HFF-Myc (cell line): ENCODE measurements at regions not wholly inside any gene's neighbourhood (a gene's known extent, or its start where the extent isn't known, plus 50 kb on each side); places are given as distances from the start of the nearest gene placed in this dataset.

ENCODE experiments used
- DNase-seq: peaks from one replicate; pipeline ENCODE4 v3.0.0-alpha.2; 2011; ENCODE audit warnings: low read depth; ENCODE audit errors: extremely low read depth
- H3K4me3 ChIP-seq: replicated peaks from 2 replicates; pipeline ENCODE4 v1.5.1; 2011; ENCODE audit warnings: low read depth, mild to moderate bottlenecking, control low read depth, low read length
- TF ChIP-seq, protein P1 (sequence below): IDR thresholded peaks from 2 replicates; pipeline ENCODE4 v1.5.1; 2012; ENCODE audit warnings: mild to moderate bottlenecking, low read depth, low read length, control low read depth; ENCODE audit errors: missing control alignments

DNA sequence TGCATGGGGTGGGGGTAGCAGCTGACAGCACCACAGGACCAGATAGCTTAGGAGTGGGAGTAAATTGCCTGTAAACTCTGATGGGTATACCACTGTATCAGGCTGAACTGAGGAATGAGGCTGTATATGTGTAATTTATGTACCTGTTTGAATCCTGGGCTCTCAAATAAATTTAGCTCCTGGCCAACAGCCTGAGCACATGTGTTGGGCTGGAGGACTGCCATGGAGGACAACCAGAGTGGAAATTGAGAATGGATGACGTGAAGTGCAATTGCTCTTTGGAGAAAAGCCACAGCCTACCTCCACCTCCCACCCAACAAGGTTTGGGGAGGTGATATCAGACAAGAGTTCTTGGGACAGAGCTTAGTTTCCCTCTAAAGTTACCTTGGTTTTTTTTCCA is 328.6 kb upstream of the PROK2 start:
- no peak for DNase-seq
- TF ChIP-seq, protein P1, sequence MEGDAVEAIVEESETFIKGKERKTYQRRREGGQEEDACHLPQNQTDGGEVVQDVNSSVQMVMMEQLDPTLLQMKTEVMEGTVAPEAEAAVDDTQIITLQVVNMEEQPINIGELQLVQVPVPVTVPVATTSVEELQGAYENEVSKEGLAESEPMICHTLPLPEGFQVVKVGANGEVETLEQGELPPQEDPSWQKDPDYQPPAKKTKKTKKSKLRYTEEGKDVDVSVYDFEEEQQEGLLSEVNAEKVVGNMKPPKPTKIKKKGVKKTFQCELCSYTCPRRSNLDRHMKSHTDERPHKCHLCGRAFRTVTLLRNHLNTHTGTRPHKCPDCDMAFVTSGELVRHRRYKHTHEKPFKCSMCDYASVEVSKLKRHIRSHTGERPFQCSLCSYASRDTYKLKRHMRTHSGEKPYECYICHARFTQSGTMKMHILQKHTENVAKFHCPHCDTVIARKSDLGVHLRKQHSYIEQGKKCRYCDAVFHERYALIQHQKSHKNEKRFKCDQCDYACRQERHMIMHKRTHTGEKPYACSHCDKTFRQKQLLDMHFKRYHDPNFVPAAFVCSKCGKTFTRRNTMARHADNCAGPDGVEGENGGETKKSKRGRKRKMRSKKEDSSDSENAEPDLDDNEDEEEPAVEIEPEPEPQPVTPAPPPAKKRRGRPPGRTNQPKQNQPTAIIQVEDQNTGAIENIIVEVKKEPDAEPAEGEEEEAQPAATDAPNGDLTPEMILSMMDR = no peak

DNA sequence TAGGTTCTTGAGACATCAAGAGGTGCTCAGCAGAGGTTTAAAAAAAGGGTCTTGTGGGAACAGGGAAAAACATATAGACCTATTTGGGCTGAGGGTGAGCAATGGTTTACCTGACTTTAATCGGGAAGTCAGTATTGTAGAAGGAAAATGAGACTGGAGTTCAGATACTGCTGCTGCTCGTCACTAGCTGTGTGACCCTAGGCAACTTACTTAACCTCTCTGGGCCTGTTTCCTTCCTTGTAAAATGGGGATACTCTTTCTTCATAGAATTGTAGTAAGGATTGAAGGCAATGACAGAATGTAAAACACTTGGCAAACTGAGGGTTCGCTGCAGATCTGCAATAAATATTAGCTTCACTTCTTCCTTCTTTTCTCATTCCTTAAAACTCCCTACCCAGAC is 327.5 kb upstream of the PROK2 start:
- DNase-seq = no peak
- H3K4me3 ChIP-seq = no peak overlapping the region
- TF ChIP-seq, protein P1 = no peak

More for the DNA sequence above, 328.6 kb upstream of the PROK2 start:
- H3K4me3 ChIP-seq = no peak overlapping the region

DNA sequence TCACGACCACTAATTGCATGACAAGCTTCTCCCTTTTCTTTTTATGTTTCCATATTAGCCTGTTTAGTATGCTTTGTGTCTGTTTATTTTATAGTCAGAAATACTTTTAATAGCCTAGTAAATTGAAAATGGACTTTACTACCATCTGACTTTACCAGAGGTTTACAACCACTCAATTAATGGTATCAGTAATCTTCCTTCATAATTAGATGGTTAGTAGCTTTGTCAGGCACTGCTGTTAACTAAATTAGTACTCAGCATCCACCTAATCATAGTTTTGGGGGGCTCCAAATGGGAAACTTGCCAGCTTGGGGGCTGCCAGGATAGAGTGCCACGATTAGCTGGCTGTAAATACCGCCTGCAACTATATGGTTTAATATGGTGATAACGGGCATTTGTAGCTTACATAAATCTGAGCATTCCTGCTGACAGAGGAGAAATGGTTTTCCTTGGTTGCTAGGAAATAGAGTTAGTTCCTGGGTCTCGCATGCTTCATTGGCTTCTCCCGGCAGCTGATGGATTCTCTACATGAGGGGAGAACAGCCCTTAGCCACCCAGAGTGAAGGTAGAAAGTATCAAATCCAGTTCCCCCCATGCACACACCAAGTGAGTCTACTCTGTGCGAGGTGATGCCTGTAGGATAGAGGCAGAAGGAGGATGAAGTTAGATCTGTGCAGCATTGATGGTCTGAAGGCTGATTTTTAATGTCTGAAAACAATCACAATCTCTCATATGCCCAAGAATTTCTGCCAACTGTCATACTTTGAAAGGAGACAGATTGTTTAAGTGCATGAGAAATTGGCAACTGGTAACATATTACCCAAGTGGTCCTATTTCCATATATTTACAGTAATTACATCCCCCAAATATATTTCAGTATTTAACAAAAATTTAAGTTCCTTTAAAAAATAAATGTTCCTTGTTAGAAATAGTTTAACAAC is 326.6 kb upstream of the PROK2 start:
- H3K4me3 ChIP-seq = no peak overlapping the region
- TF ChIP-seq, protein P1 = no peak
- DNase-seq = no peak

DNA sequence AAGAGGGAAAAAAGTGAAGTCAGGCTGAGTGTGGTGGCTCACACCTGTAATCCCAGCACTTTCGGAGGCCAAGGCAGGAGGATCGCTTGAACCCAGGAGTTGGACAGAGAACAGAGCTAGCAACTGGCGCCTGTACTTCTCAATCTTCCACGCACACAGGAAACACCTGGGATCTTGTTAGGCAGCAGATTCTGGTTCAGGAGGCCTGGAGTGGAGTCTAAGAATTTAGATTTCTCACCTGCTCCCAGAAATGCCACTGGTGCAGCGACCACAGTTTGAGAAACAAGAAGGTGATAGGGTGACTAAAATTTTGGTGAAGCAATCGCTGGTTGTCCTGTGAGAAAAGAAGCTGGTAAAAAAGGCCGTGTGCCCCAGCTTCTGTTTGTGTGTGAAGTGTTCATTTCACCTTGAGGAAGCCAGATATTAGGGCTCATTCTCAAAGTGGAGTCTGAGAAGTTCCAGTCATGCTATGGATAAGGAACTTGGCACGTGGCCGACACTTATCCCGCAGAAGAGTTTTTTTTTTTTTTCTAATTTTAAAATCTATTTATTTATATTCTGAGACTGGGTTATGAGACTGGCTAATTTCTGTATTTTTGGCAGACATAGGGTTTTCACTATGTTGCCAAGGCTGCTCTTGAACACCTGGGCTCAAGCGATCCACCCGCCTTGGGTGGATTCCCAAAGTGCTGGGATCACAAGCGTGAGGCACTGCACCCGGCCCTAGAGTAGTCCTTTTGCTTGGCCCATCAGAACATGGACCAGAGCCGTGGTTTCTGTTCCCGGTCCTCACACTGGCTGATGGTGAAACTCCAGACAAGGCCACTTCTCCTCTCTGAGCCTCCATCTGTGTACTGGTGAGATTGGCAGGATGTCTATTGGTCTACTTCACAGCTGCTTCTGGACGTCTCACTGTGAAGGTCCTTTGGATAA is 324.6 kb upstream of the PROK2 start:
- no peak overlapping the region for H3K4me3 ChIP-seq
- no peak for DNase-seq
- TF ChIP-seq, protein P1 = no peak

- TF ChIP-seq, protein P1 = no peak
- no peak overlapping the region for H3K4me3 ChIP-seq
- DNase-seq = no peak
Measured at GRCh38 chr3:72105306-72105705, 320.4 kb upstream of the PROK2 start.

- no peak for DNase-seq
- no peak overlapping the region for H3K4me3 ChIP-seq
- TF ChIP-seq, protein P1 = no peak
Measured at GRCh38 chr3:72102112-72102616, 317.2 kb upstream of the PROK2 start.
